NCI-H146 treated with DMSO at 0.1 percent for 48 hours (cell line): ENCODE measurements at regions not wholly inside any gene's neighbourhood (a gene's known extent, or its start where the extent isn't known, plus 50 kb on each side); places are given as distances from the start of the nearest gene placed in this dataset.
"Not testable (repeated sequence)": the region's sequence is repeated elsewhere in the genome, so short reads cannot be mapped to it uniquely, and the experiment has no call there.

Experiments used
- DNase-seq: peaks from one replicate; lab custom pipeline; 2025; ENCODE audit not compliant: unreplicated experiment; lab: John Stamatoyannopoulos, UW

- DNase-seq = no peak
Measured at GRCh38 chr11:37394236-37394870, 796.3 kb upstream of the RAG2 start.

GRCh38 chr11:37391615-37392014, 793.6 kb upstream of the RAG2 start:
- DNase-seq = no peak

- DNase-seq = no peak
Measured at GRCh38 chr11:37390576-37391083, 792.6 kb upstream of the RAG2 start.

- no peak for DNase-seq
Measured at GRCh38 chr11:37378958-37379357, 780.9 kb upstream of the RAG2 start.

GRCh38 chr11:37372667-37373066, 774.6 kb upstream of the RAG2 start:
- DNase-seq = no peak

- no peak for DNase-seq
Measured at GRCh38 chr11:37371346-37371970, 773.4 kb upstream of the RAG2 start.

GRCh38 chr11:37370817-37371216, 772.8 kb upstream of the RAG2 start:
- no peak for DNase-seq

- DNase-seq = no peak
Measured at GRCh38 chr11:37364246-37364839, 766.3 kb upstream of the RAG2 start.

- no peak for DNase-seq
Measured at GRCh38 chr11:37353192-37353591, 755.2 kb upstream of the RAG2 start.

- no peak for DNase-seq
Measured at GRCh38 chr11:37352485-37352884, 754.4 kb upstream of the RAG2 start.

- DNase-seq = no peak
Measured at GRCh38 chr11:37343290-37343689, 745.3 kb upstream of the RAG2 start.

- DNase-seq = no peak
Measured at GRCh38 chr11:37336401-37336800, 738.4 kb upstream of the RAG2 start.

GRCh38 chr11:37333345-37333744, 735.3 kb upstream of the RAG2 start:
- no peak for DNase-seq

- no peak for DNase-seq
Measured at GRCh38 chr11:37323843-37324242, 725.8 kb upstream of the RAG2 start.

GRCh38 chr11:37322333-37323194, 724.5 kb upstream of the RAG2 start:
- DNase-seq = no peak

- no peak for DNase-seq
Measured at GRCh38 chr11:37320921-37321320, 722.9 kb upstream of the RAG2 start.

- DNase-seq = no peak
Measured at GRCh38 chr11:37317803-37318202, 719.8 kb upstream of the RAG2 start.

- no peak for DNase-seq
Measured at GRCh38 chr11:37313266-37313665, 715.2 kb upstream of the RAG2 start.

- DNase-seq = no peak
Measured at GRCh38 chr11:37306563-37306962, 708.5 kb upstream of the RAG2 start.

GRCh38 chr11:37301405-37301804, 703.4 kb upstream of the RAG2 start:
- not testable (repeated sequence) for DNase-seq

GRCh38 chr11:37298173-37298572, 700.1 kb upstream of the RAG2 start:
- no peak for DNase-seq
